NCI-H1930 (cell line): ENCODE measurements at regions not wholly inside any gene's neighbourhood (a gene's known extent, or its start where the extent isn't known, plus 50 kb on each side); places are given as distances from the start of the nearest gene placed in this dataset.
"Not testable (repeated sequence)": the region's sequence is repeated elsewhere in the genome, so short reads cannot be mapped to it uniquely, and the experiment has no call there.

ENCODE experiments used
- DNase-seq, 2 experiments: peaks; one replicate each; lab custom pipeline; 2025; lab: John Stamatoyannopoulos, UW

- no peak for DNase-seq
Measured at GRCh38 chr3:107468782-107469181, 54.0 kb upstream of the BBX start.

DNA sequence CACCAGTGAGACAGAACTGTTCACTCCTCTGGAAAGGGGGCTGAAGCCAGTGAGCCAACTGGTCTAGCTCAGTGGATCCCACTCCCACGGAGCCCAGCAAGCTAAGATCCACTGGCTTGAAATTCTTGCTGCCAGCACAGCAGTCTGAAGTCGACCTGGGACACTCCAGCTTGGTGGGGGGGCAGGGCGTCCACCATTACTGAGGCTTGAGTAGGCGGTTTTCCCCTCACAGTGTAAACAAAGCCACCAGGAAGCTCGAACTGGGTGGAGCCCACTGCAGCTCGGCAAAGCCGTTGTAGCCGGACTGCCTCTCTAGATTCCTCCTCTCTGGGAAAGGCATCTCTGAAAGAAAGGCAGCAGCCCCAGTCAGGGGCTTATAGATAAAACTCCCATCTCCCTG is 52.3 kb upstream of the BBX start:
- DNase-seq, result not testable (repeated sequence)
